Heart left ventricle (tissue), 16 donors: ENCODE measurements at regions not wholly inside any gene's neighbourhood (a gene's known extent, or its start where the extent isn't known, plus 50 kb on each side); places are given as distances from the start of the nearest gene placed in this dataset.

Experiments
- ATAC-seq, 4 donors: fragments of 200-7000 bp; cut with Tn5 transposase; one replicate each; pipeline ENCODE4 v1.9.1; 2020 to 2022; ENCODE audit warnings: moderate library complexity in 4 of 4, mild to moderate bottlenecking in 3 of 4, moderate number of reproducible peaks in 1 of 4
- DNase-seq, 5 donors: peaks; one replicate each; pipeline ENCODE4 v3.0.0-alpha.2; 2020
- H3K27ac ChIP-seq, 12 donors: fragments of 200-600 bp; sonication (generic) in 4 of 12; one replicate each; pipeline versions ENCODE4 v1.5.0 to v1.8.0; 2016 to 2022; ENCODE audit warnings: mild to moderate bottlenecking in 2 of 12
- H3K27me3 ChIP-seq, 9 donors: fragments of 200-600 bp; sonication (generic) in 2 of 9; one replicate each; pipeline versions ENCODE4 v1.5.1 to v1.8.0; 2016 to 2022; ENCODE audit warnings: mild to moderate bottlenecking in 3 of 9
- H3K36me3 ChIP-seq, 9 donors: fragments of 200-600 bp; sonication (generic) in 2 of 9; one replicate each; pipeline versions ENCODE4 v1.5.0 to v1.8.0; 2018 to 2022; ENCODE audit warnings: mild to moderate bottlenecking in 2 of 9
- H3K4me1 ChIP-seq, 12 donors: fragments of 200-600 bp; sonication (generic) in 4 of 12; one replicate each; pipeline versions ENCODE4 v1.5.0 to v1.8.0; 2016 to 2022; ENCODE audit warnings: mild to moderate bottlenecking in 3 of 12
- H3K4me3 ChIP-seq, 12 donors: fragments of 200-600 bp; sonication (generic) in 4 of 12; one replicate each; pipeline versions ENCODE4 v1.5.0 to v1.8.0; 2017 to 2022; ENCODE audit warnings: mild to moderate bottlenecking in 9 of 12, moderate library complexity in 4 of 12
- H3K9me3 ChIP-seq, 12 donors: fragments of 200-600 bp; sonication (generic) in 4 of 12; one replicate each; pipeline versions ENCODE4 v1.5.0 to v1.8.0; 2016 to 2022; ENCODE audit warnings: mild to moderate bottlenecking in 1 of 12
- CTCF ChIP-seq, 12 donors: fragments of 200-600 bp; sonication (generic) in 4 of 12; IDR thresholded peaks; one replicate each; pipeline versions ENCODE4 v1.5.0 to v1.8.0; 2018 to 2022; ENCODE audit warnings: antibody characterized with exemption in 12 of 12, mild to moderate bottlenecking in 5 of 12
- POLR2A ChIP-seq, 2 donors: fragments of 450-650 bp; IDR thresholded peaks; one replicate each; pipeline ENCODE4 v1.6.1; 2017; ENCODE audit warnings: antibody characterized with exemption in 2 of 2, mild to moderate bottlenecking in 2 of 2, moderate library complexity in 2 of 2
- WGBS, 4 donors: extraction: QIAGEN DNeasy Blood & Tissue Kit in 2 of 4; methylation state at CpG; one replicate each; pipeline versions ENCODE4 v1.1.5 to v1.1.7; 2013 to 2018; 5-methylcytosine and 5-hydroxymethylcytosine counted together
- intact Hi-C, 10 donors: fragments of 100-400 bp; cut with DNase I; formaldehyde crosslinking; loops; one replicate each; pipeline versions ENCODE4 v1.11.1 to v1.14.2; 2022
- donor health status: ischemic (EF 13 %, LVEDD 7.1; RV severe dilation, severe dysfunction).
- donor health status: healthy with polysubstance abuse.
- donor health status: DM: no; HTN: yes; CAD: no.
- donor health status: DM: no; HTN: no; CAD: no.
- donor health status: ischemic (EF 25% LVEDD 6.9; RV normal size, moderate dysfunction).
- donor health status: ischemic (EF 25% LVEDD 5.7; RV mildly dilated, moderate dysfunction).
- donor health status: healthy.
- donor health status: DM: yes; HTN: yes; CAD: no.
- donor health status: ischemic (EF 35%, LVEDD 5.7; RV mildly dilated, moderate dysfunction).
- donor health status: nonischemic (EF 11% LVEDD 7.7; RV severe dilation, severe dysfunction).
- donor health status: DM: yes; HTN: yes; CAD: no.
- donor health status: PGD.
- donor health status: ischemic (EF 29% LVEDD 5.4; RV normal size, mild dysfunction).
- donor health status: nonischemic (EF 23%, LVEDD 6.1; RV moderate dilation, normal function).

- WGBS, 4 donors, result 72 to 87% (median 81%) methylated on average over 1 of the region's 1 CpG
- TF ChIP-seq POLR2A (IDR thresholded peaks at IDR 0.05) (no peak), CTCF (IDR thresholded peaks at IDR 0.05) (no peak)
- no peak for ATAC-seq
- Histone ChIP-seq H3K27me3 (peaks cover 0 to 3% (median 0%) of the 10 kb centered on the region in 9 donors), H3K9me3 (peaks cover 0 to 9% (median 0%) of the 10 kb centered on the region in 12 donors), H3K27ac (no peak overlapping the region), H3K4me1 (no peaks in the 10 kb centered on the region), H3K4me3 (no peak overlapping the region), H3K36me3 (no peaks in the 10 kb centered on the region)
- DNase-seq, result no peak
- intact Hi-C loops, result no loop called here
These were observed 128.6 kb upstream of the SPACA1 start for GRCh38 chr6:87919001-87919400.

GRCh38 chr6:87918461-87918941, 129.1 kb upstream of the SPACA1 start:
- no peaks in the 10 kb centered on the region for H3K36me3 ChIP-seq
- no peak overlapping the region for H3K27ac ChIP-seq
- no peak for ATAC-seq
- 47 to 65% (median 52%) methylated on average over 5 of the region's 5 CpGs for WGBS, 4 donors
- H3K9me3 ChIP-seq, result peaks cover 0 to 9% (median 0%) of the 10 kb centered on the region in 12 donors
- no peak overlapping the region for H3K4me3 ChIP-seq
- no peaks in the 10 kb centered on the region for H3K4me1 ChIP-seq
- H3K27me3 ChIP-seq, result peaks cover 0 to 3% (median 0%) of the 10 kb centered on the region in 9 donors
- intact Hi-C loops, result no loop called here
- no peak for TF ChIP-seq POLR2A (IDR thresholded peaks at IDR 0.05)
- no peak for DNase-seq

DNA sequence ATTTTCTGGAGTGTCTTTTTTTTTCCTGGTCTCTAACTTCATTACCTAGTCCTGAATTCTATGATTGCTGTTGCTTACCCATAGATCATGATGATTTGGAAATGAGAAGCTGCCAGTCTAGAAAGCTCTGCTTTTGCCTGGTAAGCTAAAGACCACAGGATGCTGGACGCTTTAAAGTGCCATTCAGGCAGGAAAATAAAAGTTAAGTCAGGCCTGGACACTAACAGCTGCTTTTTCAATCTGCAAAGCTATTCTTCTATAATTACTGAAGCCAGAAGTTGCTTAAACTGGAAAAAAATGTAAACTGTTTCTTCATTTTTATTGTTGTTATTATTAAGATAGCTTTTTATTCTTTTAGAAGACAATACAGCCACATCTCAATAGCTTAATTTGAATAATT, 129.8 kb upstream of the SPACA1 start:
- Histone ChIP-seq H3K4me1 (no peaks in the 10 kb centered on the region), H3K27me3 (peaks cover 0 to 3% (median 0%) of the 10 kb centered on the region in 9 donors), H3K36me3 (no peaks in the 10 kb centered on the region), H3K9me3 (peaks cover 0 to 9% (median 0%) of the 10 kb centered on the region in 12 donors), H3K4me3 (no peak overlapping the region), H3K27ac (no peak overlapping the region)
- WGBS, 4 donors, result 53 to 67% (median 58%) methylated on average over 1 of the region's 1 CpG
- no peak for TF ChIP-seq POLR2A (IDR thresholded peaks at IDR 0.05)
- TF ChIP-seq CTCF (IDR thresholded peaks at IDR 0.05), result no peak
- ATAC-seq, result no peak
- DNase-seq, result no peak
- intact Hi-C loops, result no loop called here

DNA sequence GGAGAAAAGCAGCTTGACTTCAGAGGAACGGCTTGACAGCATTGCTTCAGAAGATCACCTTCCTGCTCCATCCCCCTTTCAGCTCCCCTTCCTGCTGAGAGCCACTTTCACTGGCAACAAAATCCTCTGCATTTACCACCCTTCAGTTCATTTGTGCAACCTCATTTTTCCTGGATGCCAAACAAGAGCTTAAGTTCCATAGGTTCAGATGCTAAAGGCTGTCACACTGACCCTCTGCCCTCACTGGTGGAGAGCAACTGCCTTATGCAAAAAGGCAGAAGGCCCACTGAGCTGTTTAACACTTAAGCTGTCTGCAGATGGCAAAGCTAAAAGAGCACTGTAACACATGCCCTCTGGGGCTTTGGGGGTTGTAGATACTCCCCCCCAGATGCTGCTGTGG, 131.2 kb upstream of the SPACA1 start:
- H3K9me3 ChIP-seq, result peaks cover 0 to 9% (median 0%) of the 10 kb centered on the region in 12 donors
- no peaks in the 10 kb centered on the region for H3K4me1 ChIP-seq
- no peak overlapping the region for H3K4me3 ChIP-seq
- H3K27me3 ChIP-seq, result peaks cover 0 to 3% (median 0%) of the 10 kb centered on the region in 9 donors
- H3K27ac ChIP-seq, result no peak overlapping the region
- 81 to 96% (median 88%) methylated on average over 1 of the region's 1 CpG for WGBS, 4 donors
- TF ChIP-seq CTCF (IDR thresholded peaks at IDR 0.05), result no peak
- no peak for TF ChIP-seq POLR2A (IDR thresholded peaks at IDR 0.05)
- H3K36me3 ChIP-seq, result no peaks in the 10 kb centered on the region
- ATAC-seq (no peak), DNase-seq (no peak)
- intact Hi-C loops, result no loop called here
